Glutamatergic neuron (in vitro differentiated cells): ENCODE measurements at regions not wholly inside any gene's neighbourhood (a gene's known extent, or its start where the extent isn't known, plus 50 kb on each side); places are given as distances from the start of the nearest gene placed in this dataset.
"Not testable (repeated sequence)": the region's sequence is repeated elsewhere in the genome, so short reads cannot be mapped to it uniquely, and the experiment has no call there.

ENCODE experiments used
- DNase-seq: peaks from one replicate; pipeline ENCODE4 v3.0.0; 2022
- H3K27ac Mint-ChIP-seq: one replicate; pipeline ENCODE4 v1.8.0; 2020; ENCODE audit warnings: mild to moderate bottlenecking, mixed read lengths, inconsistent platforms; ENCODE audit not compliant: unreplicated experiment
- H3K27me3 Mint-ChIP-seq: one replicate; pipeline ENCODE4 v1.8.0; 2020; ENCODE audit warnings: mild to moderate bottlenecking, moderate library complexity, mixed read lengths, inconsistent platforms; ENCODE audit not compliant: unreplicated experiment
- H3K36me3 Mint-ChIP-seq: one replicate; pipeline ENCODE4 v1.8.0; 2020; ENCODE audit warnings: mild to moderate bottlenecking, mixed read lengths, inconsistent platforms; ENCODE audit not compliant: unreplicated experiment
- H3K4me1 Mint-ChIP-seq: one replicate; pipeline ENCODE4 v1.8.0; 2020; ENCODE audit warnings: mild to moderate bottlenecking, low read depth, mixed read lengths, inconsistent platforms; ENCODE audit not compliant: unreplicated experiment
- H3K4me3 Mint-ChIP-seq: one replicate; pipeline ENCODE4 v1.8.0; 2020; ENCODE audit warnings: mild to moderate bottlenecking, mixed read lengths, inconsistent platforms; ENCODE audit not compliant: unreplicated experiment
- H3K9me3 Mint-ChIP-seq: one replicate; pipeline ENCODE4 v1.8.0; 2020; ENCODE audit warnings: mild to moderate bottlenecking, moderate library complexity, mixed read lengths, inconsistent platforms; ENCODE audit not compliant: unreplicated experiment
- CTCF ChIP-seq: fragments of 200-600 bp; sonication (generic); IDR thresholded peaks from one replicate; pipeline ENCODE4 v1.5.0; 2021; ENCODE audit not compliant: partially characterized antibody, unreplicated experiment

- H3K4me1 Mint-ChIP-seq, result no peaks in the 10 kb centered on the region
- H3K27me3 Mint-ChIP-seq, result no peaks in the 10 kb centered on the region
- H3K9me3 Mint-ChIP-seq, result no peaks in the 10 kb centered on the region
- no peak for TF ChIP-seq CTCF
- no peak overlapping the region for H3K27ac Mint-ChIP-seq
- no peak overlapping the region for H3K4me3 Mint-ChIP-seq
- H3K36me3 Mint-ChIP-seq, result no peaks in the 10 kb centered on the region
- DNase-seq, result no peak
These were observed 1269.2 kb downstream of the EFNA5 start for GRCh38 chr5:106401561-106401960.

- H3K27ac Mint-ChIP-seq, result no peak overlapping the region
- no peak for DNase-seq
These were observed 1271.3 kb downstream of the EFNA5 start for GRCh38 chr5:106399391-106399790.

GRCh38 chr5:106397700-106398099, 1273.0 kb downstream of the EFNA5 start:
- no peak overlapping the region for H3K27ac Mint-ChIP-seq
- H3K9me3 Mint-ChIP-seq, result no peaks in the 10 kb centered on the region
- no peaks in the 10 kb centered on the region for H3K4me1 Mint-ChIP-seq
- DNase-seq, result no peak
- TF ChIP-seq CTCF, result no peak
- H3K36me3 Mint-ChIP-seq, result no peaks in the 10 kb centered on the region
- no peaks in the 10 kb centered on the region for H3K27me3 Mint-ChIP-seq
- H3K4me3 Mint-ChIP-seq, result no peak overlapping the region

More at GRCh38 chr5:106399391-106399790, 1271.3 kb downstream of the EFNA5 start:
- H3K36me3 Mint-ChIP-seq, result no peaks in the 10 kb centered on the region
- H3K4me1 Mint-ChIP-seq, result no peaks in the 10 kb centered on the region
- H3K27me3 Mint-ChIP-seq, result no peaks in the 10 kb centered on the region
- no peak overlapping the region for H3K4me3 Mint-ChIP-seq
- TF ChIP-seq CTCF, result no peak
- H3K9me3 Mint-ChIP-seq, result no peaks in the 10 kb centered on the region

GRCh38 chr5:106393276-106393675, 1277.5 kb downstream of the EFNA5 start:
- Mint-ChIP-seq H3K27me3 (no peaks in the 10 kb centered on the region), H3K4me1 (no peaks in the 10 kb centered on the region), H3K36me3 (no peaks in the 10 kb centered on the region), H3K27ac (no peak overlapping the region), H3K4me3 (no peak overlapping the region), H3K9me3 (no peaks in the 10 kb centered on the region)
- no peak for TF ChIP-seq CTCF
- no peak for DNase-seq

- Mint-ChIP-seq H3K4me3 (no peak overlapping the region), H3K27ac (no peak overlapping the region), H3K36me3 (no peaks in the 10 kb centered on the region), H3K27me3 (no peaks in the 10 kb centered on the region), H3K9me3 (no peaks in the 10 kb centered on the region), H3K4me1 (no peaks in the 10 kb centered on the region)
- TF ChIP-seq CTCF, result no peak
- DNase-seq, result no peak
These were observed 1278.0 kb downstream of the EFNA5 start for GRCh38 chr5:106392766-106393165.

GRCh38 chr5:106387767-106388166, 1283.0 kb downstream of the EFNA5 start:
- not testable (repeated sequence) for H3K36me3 Mint-ChIP-seq, H3K27me3 Mint-ChIP-seq, H3K27ac Mint-ChIP-seq, H3K9me3 Mint-ChIP-seq, DNase-seq, H3K4me1 Mint-ChIP-seq, H3K4me3 Mint-ChIP-seq
